DMS79 treated with DMSO at 0.1 percent for 48 hours (cell line): ENCODE measurements at regions not wholly inside any gene's neighbourhood (a gene's known extent, or its start where the extent isn't known, plus 50 kb on each side); places are given as distances from the start of the nearest gene placed in this dataset.
"Not testable (repeated sequence)": the region's sequence is repeated elsewhere in the genome, so short reads cannot be mapped to it uniquely, and the experiment has no call there.

Experiments used
- DNase-seq: peaks from one replicate; lab custom pipeline; 2025; lab: John Stamatoyannopoulos, UW

- DNase-seq = not testable (repeated sequence)
These were observed 53.5 kb upstream of the JADE2 start for GRCh38 chr5:134471858-134472449.

GRCh38 chr5:134468921-134469400 is 56.5 kb upstream of the JADE2 start:
- no peak for DNase-seq

DNA sequence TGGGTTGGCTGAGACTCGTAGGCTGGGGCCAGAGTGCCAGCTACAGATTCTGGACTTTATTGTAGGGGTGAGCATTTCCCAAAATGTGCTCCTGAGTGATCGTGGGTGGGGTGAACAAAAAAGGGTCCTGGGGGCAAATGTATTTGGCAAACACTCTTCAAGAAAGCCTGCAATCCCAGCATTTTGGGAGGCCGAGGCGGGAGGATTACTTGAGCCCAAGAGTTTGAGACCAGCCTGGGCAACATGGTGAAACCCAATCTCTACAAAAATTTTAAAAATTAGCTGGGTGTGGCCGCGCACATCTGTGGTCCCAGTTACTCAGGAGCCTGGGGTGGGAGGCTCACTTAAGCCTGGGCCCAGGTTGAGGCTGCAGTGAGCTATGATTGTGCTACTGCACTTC is 55.5 kb upstream of the CDKN2AIPNL start:
- DNase-seq = no peak

DNA sequence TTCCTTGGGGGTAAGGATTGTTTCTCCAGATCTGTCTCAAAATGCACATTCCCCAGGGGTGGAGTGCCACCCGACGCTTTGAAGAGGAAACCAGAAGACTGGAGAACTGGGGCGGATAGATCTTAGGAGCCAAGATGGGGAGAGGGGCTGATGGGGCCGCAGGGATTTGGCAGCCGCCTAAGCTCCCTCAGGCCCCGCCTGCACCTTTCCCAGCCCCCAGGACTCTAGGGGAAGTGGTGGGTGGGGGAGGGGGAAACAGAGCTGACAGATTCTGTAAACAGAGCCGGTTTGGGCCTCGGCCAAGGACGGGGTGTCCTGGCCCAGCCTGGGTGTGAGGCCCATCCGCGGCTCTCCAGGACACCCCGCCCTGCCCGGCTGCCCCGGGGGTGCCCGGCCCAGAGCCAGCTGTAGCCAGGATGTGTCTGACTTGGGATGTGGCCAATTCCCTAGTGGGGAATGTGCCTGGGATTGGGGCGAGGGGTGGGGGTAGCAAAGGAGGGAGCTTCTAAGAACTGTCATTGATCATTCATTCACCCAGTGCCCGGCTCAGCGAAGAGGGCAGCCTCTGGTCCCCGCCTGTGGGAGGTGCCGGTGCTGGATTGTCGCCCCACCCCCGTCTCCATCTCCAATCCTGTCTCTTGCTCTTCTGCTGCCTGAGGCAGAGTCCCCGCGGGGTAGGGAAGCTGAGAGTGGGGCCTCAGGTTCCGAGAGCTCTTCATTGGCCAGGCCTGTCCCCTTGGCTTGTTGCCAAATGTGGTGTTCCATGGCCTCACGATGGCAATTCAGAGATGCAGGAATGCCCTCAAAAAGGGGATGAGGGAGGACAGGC is 54.8 kb upstream of the CDKN2AIPNL start:
- DNase-seq = peak; percentile 63

- no peak for DNase-seq
These were observed 54.1 kb upstream of the CDKN2AIPNL start for GRCh38 chr5:134465816-134466240.

GRCh38 chr5:134464988-134465815 is 53.5 kb upstream of the CDKN2AIPNL start:
- no peak for DNase-seq

- DNase-seq = no peak
These were observed 52.5 kb upstream of the CDKN2AIPNL start for GRCh38 chr5:134463991-134464760.

GRCh38 chr5:134463176-134463720 is 51.6 kb upstream of the CDKN2AIPNL start:
- DNase-seq = no peak

DNA sequence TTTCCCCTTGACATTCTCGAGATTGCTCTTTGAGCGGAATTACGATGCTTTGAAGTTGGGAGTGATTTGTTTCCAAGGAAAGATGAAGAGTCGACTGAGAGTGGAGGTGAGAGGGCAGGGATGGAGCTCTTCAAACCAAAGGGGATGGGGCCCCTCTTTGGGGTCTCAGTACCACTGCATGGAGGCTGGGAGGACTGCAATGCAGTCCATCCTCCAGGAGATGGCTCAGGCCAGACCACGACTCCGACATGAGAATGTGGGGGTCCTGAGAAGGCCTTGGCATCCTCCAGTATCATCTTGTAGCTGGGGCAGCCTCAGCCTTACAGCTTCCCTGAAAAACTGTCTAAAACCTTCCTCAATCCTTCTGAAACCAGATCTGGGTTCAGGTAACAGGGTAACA is 51.1 kb upstream of the CDKN2AIPNL start:
- DNase-seq = no peak

- no peak for DNase-seq
These were observed 50.4 kb upstream of the CDKN2AIPNL start for GRCh38 chr5:134462047-134462575.
